GM12872 (cell line): ENCODE measurements at regions not wholly inside any gene's neighbourhood (a gene's known extent, or its start where the extent isn't known, plus 50 kb on each side); places are given as distances from the start of the nearest gene placed in this dataset.

Experiments
- CTCF ChIP-seq: IDR thresholded peaks from 3 replicates; pipeline ENCODE4 v1.5.1; 2011; ENCODE audit warnings: low read depth, mild to moderate bottlenecking, low read length, moderate library complexity; ENCODE audit not compliant: insufficient read depth

GRCh38 chr14:85357120-85357519 lies 172.8 kb upstream of the FLRT2 start:
- no peak for TF ChIP-seq CTCF

DNA sequence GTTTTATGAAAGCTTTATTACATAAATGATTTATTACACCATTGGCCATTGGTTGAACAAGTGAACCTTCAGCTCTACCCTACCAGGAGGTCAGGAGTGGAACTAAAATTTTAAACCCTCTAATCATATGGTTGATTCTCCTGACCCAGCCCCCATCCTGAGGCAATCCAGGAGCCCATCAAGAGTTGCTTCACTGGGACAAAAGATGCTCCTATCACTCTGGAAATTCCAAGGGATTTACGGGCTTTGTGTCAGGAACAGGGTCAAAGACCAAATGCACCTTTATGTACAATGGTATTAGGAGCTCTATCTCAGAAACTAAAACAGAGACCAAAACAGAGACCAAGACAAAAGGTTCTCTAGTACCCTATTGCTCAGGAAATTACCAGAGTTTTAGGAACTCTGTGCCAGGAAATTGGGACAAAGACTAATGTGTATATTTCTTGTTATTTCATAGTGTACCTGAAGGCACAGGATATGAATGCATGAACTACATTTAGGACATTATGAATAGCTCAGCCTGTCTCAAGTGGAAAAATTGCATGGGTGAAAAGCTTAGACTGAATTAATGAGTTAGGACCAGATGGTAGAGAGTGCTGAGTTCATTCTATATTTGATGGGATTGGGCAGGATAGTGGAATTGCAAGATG lies 171.7 kb upstream of the FLRT2 start:
- TF ChIP-seq CTCF, result no peak

DNA sequence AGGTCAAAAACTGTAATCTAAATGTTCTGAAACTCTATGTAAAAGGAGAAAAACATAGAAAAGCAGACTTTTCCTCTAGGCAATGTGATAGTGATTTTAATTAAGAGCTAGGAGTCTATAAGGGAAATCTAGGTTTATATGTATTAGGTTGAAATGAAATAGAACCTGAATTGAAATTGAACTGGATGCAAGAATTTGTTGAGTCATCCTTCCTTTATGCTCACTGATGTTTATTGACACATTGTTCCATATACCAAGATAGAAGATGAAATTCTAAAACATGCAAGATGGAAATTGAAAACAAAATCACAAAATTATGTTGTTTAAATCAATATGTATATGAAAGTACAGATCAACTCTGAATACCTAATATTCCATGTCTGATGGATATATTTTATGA lies 170.4 kb upstream of the FLRT2 start:
- no peak for TF ChIP-seq CTCF

- no peak for TF ChIP-seq CTCF
Measured at GRCh38 chr14:85363358-85363757, 166.6 kb upstream of the FLRT2 start.

GRCh38 chr14:85366226-85366625 lies 163.7 kb upstream of the FLRT2 start:
- no peak for TF ChIP-seq CTCF

DNA sequence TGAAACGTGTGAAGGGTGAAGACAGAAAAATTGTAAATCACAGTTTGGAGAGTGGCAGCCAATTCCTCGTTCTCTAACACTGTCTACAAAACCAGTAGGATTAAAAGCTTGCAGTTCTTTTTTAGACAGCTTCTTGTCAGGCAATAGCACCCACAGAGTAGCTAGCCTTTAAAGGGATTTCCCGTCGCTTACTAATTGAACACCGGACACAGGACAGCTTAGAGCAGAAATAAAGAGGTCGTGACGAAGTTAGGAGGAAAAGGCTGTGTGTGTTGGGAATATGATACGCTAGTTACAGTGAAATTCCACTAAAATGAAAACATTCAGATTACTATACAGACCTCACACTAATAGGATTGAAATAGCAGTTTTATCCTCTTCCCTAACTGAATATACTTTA lies 149.1 kb upstream of the FLRT2 start:
- no peak for TF ChIP-seq CTCF

- TF ChIP-seq CTCF, result no peak
Measured at GRCh38 chr14:85382341-85382740, 147.6 kb upstream of the FLRT2 start.
